PC-9 (cell line): ENCODE measurements at regions not wholly inside any gene's neighbourhood (a gene's known extent, or its start where the extent isn't known, plus 50 kb on each side); places are given as distances from the start of the nearest gene placed in this dataset.

ENCODE experiments used
- EZH2 ChIP-seq: fragments of 200-600 bp; sonication (generic); IDR thresholded peaks from 2 replicates; pipeline ENCODE4 v1.8.0; 2017; ENCODE audit warnings: antibody characterized with exemption, low read depth
- TF ChIP-seq, protein P1 (sequence below): fragments of 200-600 bp; sonication (generic); conservative IDR thresholded peaks from 2 replicates; pipeline ENCODE4 v1.6.1; 2017; ENCODE audit warnings: mixed run types, antibody characterized with exemption, mild to moderate bottlenecking, moderate library complexity

GRCh38 chr11:67776852-67777520 is 102.6 kb upstream of the ALDH3B2 start:
- TF ChIP-seq, protein P1, sequence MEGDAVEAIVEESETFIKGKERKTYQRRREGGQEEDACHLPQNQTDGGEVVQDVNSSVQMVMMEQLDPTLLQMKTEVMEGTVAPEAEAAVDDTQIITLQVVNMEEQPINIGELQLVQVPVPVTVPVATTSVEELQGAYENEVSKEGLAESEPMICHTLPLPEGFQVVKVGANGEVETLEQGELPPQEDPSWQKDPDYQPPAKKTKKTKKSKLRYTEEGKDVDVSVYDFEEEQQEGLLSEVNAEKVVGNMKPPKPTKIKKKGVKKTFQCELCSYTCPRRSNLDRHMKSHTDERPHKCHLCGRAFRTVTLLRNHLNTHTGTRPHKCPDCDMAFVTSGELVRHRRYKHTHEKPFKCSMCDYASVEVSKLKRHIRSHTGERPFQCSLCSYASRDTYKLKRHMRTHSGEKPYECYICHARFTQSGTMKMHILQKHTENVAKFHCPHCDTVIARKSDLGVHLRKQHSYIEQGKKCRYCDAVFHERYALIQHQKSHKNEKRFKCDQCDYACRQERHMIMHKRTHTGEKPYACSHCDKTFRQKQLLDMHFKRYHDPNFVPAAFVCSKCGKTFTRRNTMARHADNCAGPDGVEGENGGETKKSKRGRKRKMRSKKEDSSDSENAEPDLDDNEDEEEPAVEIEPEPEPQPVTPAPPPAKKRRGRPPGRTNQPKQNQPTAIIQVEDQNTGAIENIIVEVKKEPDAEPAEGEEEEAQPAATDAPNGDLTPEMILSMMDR = no peak
- TF ChIP-seq EZH2 = no peak
